Chondrocyte (in vitro differentiated cells): ENCODE measurements at regions not wholly inside any gene's neighbourhood (a gene's known extent, or its start where the extent isn't known, plus 50 kb on each side); places are given as distances from the start of the nearest gene placed in this dataset.

Experiments
- DNase-seq: peaks from one replicate; pipeline ENCODE4 v3.0.0; 2021; ENCODE audit warnings: mixed read lengths, low spot score
- H3K27ac Mint-ChIP-seq: one replicate; pipeline ENCODE4 v1.8.0; 2021; ENCODE audit warnings: mild to moderate bottlenecking, moderate library complexity, mixed read lengths; ENCODE audit not compliant: unreplicated experiment
- H3K27me3 Mint-ChIP-seq: 2 replicates; pipeline ENCODE4 v1.8.0; 2021; ENCODE audit warnings: low read depth, mixed read lengths
- H3K36me3 Mint-ChIP-seq: 2 replicates; pipeline ENCODE4 v1.8.0; 2021; ENCODE audit warnings: low read depth, mixed read lengths
- H3K4me1 Mint-ChIP-seq: 2 replicates; pipeline ENCODE4 v1.8.0; 2021; ENCODE audit warnings: low read depth, mild to moderate bottlenecking, mixed read lengths
- H3K4me3 Mint-ChIP-seq: one replicate; pipeline ENCODE4 v1.8.0; 2021; ENCODE audit warnings: mild to moderate bottlenecking, moderate library complexity, mixed read lengths; ENCODE audit not compliant: unreplicated experiment
- H3K9me3 Mint-ChIP-seq: 2 replicates; pipeline ENCODE4 v1.8.0; 2021; ENCODE audit warnings: low read depth, mixed read lengths
- CTCF ChIP-seq: fragments of 200-600 bp; sonication (generic); IDR thresholded peaks from 2 replicates; pipeline ENCODE4 v1.5.0; 2021; ENCODE audit warnings: antibody characterized with exemption, mild to moderate bottlenecking, moderate library complexity

DNA sequence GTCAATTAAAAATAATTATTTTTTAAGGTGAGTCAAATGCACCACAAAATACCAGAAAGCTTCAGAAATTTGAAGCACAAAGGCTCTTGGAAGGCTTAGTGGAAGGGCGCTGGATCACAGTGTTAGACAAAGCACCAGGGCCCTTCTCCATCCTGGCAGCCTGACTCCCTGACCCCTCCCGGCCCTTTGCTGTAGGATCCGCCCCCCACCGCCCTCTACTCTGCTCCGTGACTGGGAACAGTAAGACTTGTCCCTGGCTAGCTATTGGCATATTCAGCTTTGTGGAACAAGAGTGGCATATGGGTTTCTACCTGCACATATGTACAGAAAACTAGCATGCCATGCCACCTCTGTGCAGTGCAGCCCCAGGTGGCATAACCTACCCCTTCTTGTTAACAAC lies 222.1 kb downstream of the SYK start:
- peaks cover 21% of the 10 kb centered on the region for H3K9me3 Mint-ChIP-seq
- H3K27ac Mint-ChIP-seq: no peak overlapping the region
- H3K4me1 Mint-ChIP-seq: peaks cover 3% of the 10 kb centered on the region
- H3K27me3 Mint-ChIP-seq: no peaks in the 10 kb centered on the region
- no peak for DNase-seq
- TF ChIP-seq CTCF: no peak
- H3K4me3 Mint-ChIP-seq: no peak overlapping the region
- peaks cover 2% of the 10 kb centered on the region for H3K36me3 Mint-ChIP-seq

- H3K4me3 Mint-ChIP-seq: no peak overlapping the region
- no peak overlapping the region for H3K27ac Mint-ChIP-seq
- H3K4me1 Mint-ChIP-seq: peaks cover 3% of the 10 kb centered on the region
- peaks cover 10% of the 10 kb centered on the region for H3K9me3 Mint-ChIP-seq
- H3K36me3 Mint-ChIP-seq: peaks cover 2% of the 10 kb centered on the region
- no peak for TF ChIP-seq CTCF
- no peaks in the 10 kb centered on the region for H3K27me3 Mint-ChIP-seq
- DNase-seq: no peak
Measured at GRCh38 chr9:91024841-91025240, 223.2 kb downstream of the SYK start.

- H3K4me3 Mint-ChIP-seq: no peak overlapping the region
- no peaks in the 10 kb centered on the region for H3K27me3 Mint-ChIP-seq
- peaks cover 3% of the 10 kb centered on the region for H3K4me1 Mint-ChIP-seq
- peaks cover 2% of the 10 kb centered on the region for H3K36me3 Mint-ChIP-seq
- TF ChIP-seq CTCF: no peak
- H3K27ac Mint-ChIP-seq: no peak overlapping the region
- peaks cover 8% of the 10 kb centered on the region for H3K9me3 Mint-ChIP-seq
- no peak for DNase-seq
Measured at GRCh38 chr9:91025856-91026255, 224.2 kb downstream of the SYK start.

DNA sequence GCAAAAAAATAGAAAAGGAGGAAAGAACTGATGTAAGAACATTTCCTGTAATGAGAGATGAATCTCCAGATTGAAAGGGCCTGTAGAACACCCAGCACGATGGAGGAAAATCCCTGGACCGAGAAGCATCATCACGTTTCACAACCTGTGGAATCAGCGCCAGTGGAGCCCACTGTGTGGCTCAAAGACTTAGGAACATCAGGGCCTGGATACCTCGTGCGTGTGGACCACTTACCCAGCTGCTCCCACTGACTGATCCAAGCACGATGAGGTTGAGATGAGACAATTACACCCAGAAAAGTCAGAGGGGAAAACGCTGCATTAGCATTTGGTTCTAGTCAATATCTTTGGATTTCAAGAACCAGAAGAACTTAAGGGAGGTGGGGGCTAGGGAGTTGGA lies 224.6 kb downstream of the SYK start:
- H3K36me3 Mint-ChIP-seq: peaks cover 2% of the 10 kb centered on the region
- no peak for TF ChIP-seq CTCF
- DNase-seq: no peak

GRCh38 chr9:91027005-91027404 lies 225.4 kb downstream of the SYK start:
- Mint-ChIP-seq H3K9me3 (peaks cover 8% of the 10 kb centered on the region), H3K27ac (no peak overlapping the region), H3K4me3 (no peak overlapping the region), H3K27me3 (no peaks in the 10 kb centered on the region), H3K36me3 (peaks cover 2% of the 10 kb centered on the region), H3K4me1 (peaks cover 2% of the 10 kb centered on the region)
- no peak for TF ChIP-seq CTCF
- no peak for DNase-seq

More for the DNA sequence above, 224.6 kb downstream of the SYK start:
- Mint-ChIP-seq H3K4me1 (peaks cover 3% of the 10 kb centered on the region), H3K27me3 (no peaks in the 10 kb centered on the region), H3K9me3 (peaks cover 8% of the 10 kb centered on the region), H3K27ac (no peak overlapping the region), H3K4me3 (no peak overlapping the region)
